HEK293T (cell line): ENCODE measurements at regions not wholly inside any gene's neighbourhood (a gene's known extent, or its start where the extent isn't known, plus 50 kb on each side); places are given as distances from the start of the nearest gene placed in this dataset.
"Not testable (repeated sequence)": the region's sequence is repeated elsewhere in the genome, so short reads cannot be mapped to it uniquely, and the experiment has no call there.

Source experiments
- ARNT ChIP-seq: fragments of 450-650 bp; IDR thresholded peaks from 2 replicates; pipeline ENCODE4 v1.6.1; 2017; ENCODE audit warnings: mild to moderate bottlenecking
- BHLHE40 ChIP-seq: fragments of 450-650 bp; IDR thresholded peaks from 2 replicates; pipeline ENCODE4 v1.6.1; 2016; ENCODE audit warnings: mild to moderate bottlenecking, moderate library complexity, borderline replicate concordance
- FOXM1 ChIP-seq: fragments of 450-650 bp; IDR thresholded peaks from 2 replicates; pipeline ENCODE4 v1.6.1; 2017; ENCODE audit warnings: mild to moderate bottlenecking, borderline replicate concordance
- LEF1 ChIP-seq: fragments of 450-650 bp; IDR thresholded peaks from 2 replicates; pipeline ENCODE4 v1.6.1; 2017; ENCODE audit warnings: mild to moderate bottlenecking, borderline replicate concordance
- NFRKB ChIP-seq: fragments of 450-650 bp; IDR thresholded peaks from 2 replicates; pipeline ENCODE4 v1.6.1; 2016; ENCODE audit warnings: mild to moderate bottlenecking, moderate library complexity
- SP1 ChIP-seq: fragments of 450-650 bp; IDR thresholded peaks from 2 replicates; pipeline ENCODE4 v1.6.1; 2017

DNA sequence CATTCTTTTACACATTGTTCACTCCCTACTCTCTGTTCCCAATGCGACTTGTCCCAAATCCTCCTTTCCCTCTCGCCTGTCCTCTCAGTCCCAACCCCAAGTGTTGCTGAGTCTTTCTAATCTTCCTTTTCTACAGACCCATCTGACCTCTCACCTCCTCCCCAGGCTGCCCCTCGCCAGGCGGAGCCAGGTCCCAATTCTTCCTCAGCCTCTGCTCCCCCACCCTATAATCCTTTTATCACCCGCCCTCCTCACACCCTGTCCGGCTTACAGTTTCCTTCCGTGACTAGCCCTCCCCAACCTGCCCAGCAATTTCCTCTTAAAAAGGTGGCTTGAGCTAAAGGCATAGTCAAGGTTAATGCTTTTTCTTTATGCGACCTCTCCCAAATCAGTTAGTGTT is 373.4 kb downstream of the RND3 start:
- TF ChIP-seq FOXM1, ARNT, SP1, LEF1, NFRKB, BHLHE40: not testable (repeated sequence)
